Fibroblast of mammary gland (primary cell): ENCODE measurements at regions not wholly inside any gene's neighbourhood (a gene's known extent, or its start where the extent isn't known, plus 50 kb on each side); places are given as distances from the start of the nearest gene placed in this dataset.

Source experiments
- DNase-seq: peaks from one replicate; pipeline ENCODE4 v3.0.0-alpha.2; 2010; ENCODE audit warnings: low read depth
- H3K4me3 ChIP-seq: 2 replicates; pipeline ENCODE4 v1.5.1; 2011; ENCODE audit warnings: low read depth, mild to moderate bottlenecking, low read length, moderate library complexity; ENCODE audit not compliant: control insufficient read depth
- CTCF ChIP-seq: conservative IDR thresholded peaks from 2 replicates; pipeline ENCODE4 v1.5.1; 2011; ENCODE audit warnings: low read depth, low read length, inconsistent platforms; ENCODE audit not compliant: control insufficient read depth, insufficient read depth

- no peak overlapping the region for H3K4me3 ChIP-seq
- no peak for TF ChIP-seq CTCF
- no peak for DNase-seq
Observed at GRCh38 chr5:98513380-98513779, 260.1 kb upstream of the RGMB start.

GRCh38 chr5:98514215-98514614, 259.2 kb upstream of the RGMB start:
- no peak for TF ChIP-seq CTCF
- DNase-seq = peak; percentile 6
- no peak overlapping the region for H3K4me3 ChIP-seq

- no peak for TF ChIP-seq CTCF
- no peak overlapping the region for H3K4me3 ChIP-seq
Observed at GRCh38 chr5:98516701-98517100, 256.8 kb upstream of the RGMB start.

GRCh38 chr5:98517560-98518366, 255.7 kb upstream of the RGMB start:
- no peak for TF ChIP-seq CTCF
- no peak overlapping the region for H3K4me3 ChIP-seq
- DNase-seq = no peak

More at GRCh38 chr5:98516701-98517100, 256.8 kb upstream of the RGMB start:
- no peak for DNase-seq

GRCh38 chr5:98518754-98519153, 254.7 kb upstream of the RGMB start:
- DNase-seq = no peak
- TF ChIP-seq CTCF = no peak
- H3K4me3 ChIP-seq = no peak overlapping the region

GRCh38 chr5:98519571-98519970, 253.9 kb upstream of the RGMB start:
- H3K4me3 ChIP-seq = no peak overlapping the region
- DNase-seq = peak; percentile 31
- TF ChIP-seq CTCF = no peak
